Muscle layer of colon (tissue), 2 donors: ENCODE measurements at regions not wholly inside any gene's neighbourhood (a gene's known extent, or its start where the extent isn't known, plus 50 kb on each side); places are given as distances from the start of the nearest gene placed in this dataset.

Experiments
- H3K27ac ChIP-seq: one replicate; pipeline ENCODE4 v1.7.0; 2013; ENCODE audit warnings: low read depth, mild to moderate bottlenecking, low read length, moderate library complexity
- H3K27me3 ChIP-seq, 2 donors: one replicate each; pipeline ENCODE4 v1.7.0; 2013; ENCODE audit warnings: low read length in 2 of 2, mild to moderate bottlenecking in 2 of 2; ENCODE audit not compliant: insufficient read depth in 2 of 2, control insufficient read depth in 1 of 2
- H3K36me3 ChIP-seq: one replicate; pipeline ENCODE4 v1.7.0; 2013; ENCODE audit warnings: mild to moderate bottlenecking, low read length; ENCODE audit not compliant: insufficient read depth
- H3K4me1 ChIP-seq: one replicate; pipeline ENCODE4 v1.7.0; 2013; ENCODE audit warnings: mild to moderate bottlenecking, low read length; ENCODE audit not compliant: insufficient read depth
- H3K4me3 ChIP-seq, 2 donors: one replicate each; pipeline ENCODE4 v1.7.0; 2013; ENCODE audit warnings: low read length in 2 of 2, low read depth in 1 of 2, mild to moderate bottlenecking in 1 of 2, moderate library complexity in 1 of 2
- H3K9ac ChIP-seq: one replicate; pipeline ENCODE4 v1.7.0; 2013; ENCODE audit warnings: low read length
- H3K9me3 ChIP-seq: one replicate; pipeline ENCODE4 v1.7.0; 2013; ENCODE audit warnings: mild to moderate bottlenecking, low read length
- donor health status: abdominal sarcoma.
- donor health status: Adenocarcinoma of cecum.

DNA sequence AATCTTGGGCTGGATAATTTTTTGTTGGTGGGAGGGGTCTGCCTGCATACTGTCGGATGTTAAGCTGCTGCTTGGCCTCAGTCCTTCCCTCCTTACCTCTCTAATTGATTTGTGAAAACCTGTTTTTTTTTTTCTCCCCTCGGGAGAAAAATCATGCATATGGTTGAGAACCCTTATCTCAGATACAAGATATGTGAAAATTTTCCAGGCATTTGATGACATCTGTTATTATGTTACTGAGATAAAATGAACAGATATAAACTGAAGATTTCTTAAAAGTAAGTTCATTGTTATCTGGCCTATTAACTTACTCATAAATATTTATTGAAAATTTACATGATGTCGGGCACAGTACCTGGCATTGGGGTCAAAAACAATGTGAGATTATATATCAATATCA lies 1375.7 kb downstream of the PCDH9 start:
- no peaks in the 10 kb centered on the region for H3K27me3 ChIP-seq
- no peaks in the 10 kb centered on the region for H3K36me3 ChIP-seq
- H3K4me1 ChIP-seq = no peaks in the 10 kb centered on the region
- H3K9me3 ChIP-seq = no peaks in the 10 kb centered on the region
- no peak overlapping the region for H3K27ac ChIP-seq
- H3K9ac ChIP-seq = no peak overlapping the region
- no peak overlapping the region for H3K4me3 ChIP-seq

DNA sequence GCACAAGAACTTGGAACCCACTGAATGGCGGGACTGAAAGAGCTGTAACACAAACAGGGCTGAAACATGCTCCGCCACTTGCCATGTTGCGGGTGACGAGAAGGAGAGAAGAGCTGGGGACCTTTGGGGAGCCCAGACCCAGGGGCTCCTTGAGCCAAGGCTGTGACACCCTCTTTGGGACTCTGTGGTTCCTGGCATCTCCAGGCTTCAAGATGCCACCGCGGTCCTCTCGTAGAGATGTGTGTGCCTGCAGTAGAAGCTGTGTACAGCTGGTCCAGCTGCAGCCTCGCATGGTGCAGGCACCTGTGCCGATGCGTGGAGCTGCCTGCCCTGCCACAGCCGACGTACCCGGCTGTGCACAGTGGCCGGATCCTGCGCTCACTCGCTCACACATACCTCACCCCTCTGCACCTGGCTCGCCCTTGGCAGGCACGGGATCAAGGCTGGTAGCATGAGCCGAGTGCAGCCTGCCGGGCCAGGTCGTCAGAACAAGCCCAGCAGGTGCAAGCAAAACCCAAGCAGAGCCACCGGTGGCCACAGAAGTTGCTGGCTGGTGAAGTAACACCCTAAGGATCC lies 1385.8 kb downstream of the PCDH9 start:
- no peaks in the 10 kb centered on the region for H3K36me3 ChIP-seq
- no peaks in the 10 kb centered on the region for H3K27me3 ChIP-seq
- H3K9me3 ChIP-seq = no peaks in the 10 kb centered on the region
- no peak overlapping the region for H3K4me3 ChIP-seq
- no peaks in the 10 kb centered on the region for H3K4me1 ChIP-seq
- no peak overlapping the region for H3K27ac ChIP-seq
- H3K9ac ChIP-seq = no peak overlapping the region

DNA sequence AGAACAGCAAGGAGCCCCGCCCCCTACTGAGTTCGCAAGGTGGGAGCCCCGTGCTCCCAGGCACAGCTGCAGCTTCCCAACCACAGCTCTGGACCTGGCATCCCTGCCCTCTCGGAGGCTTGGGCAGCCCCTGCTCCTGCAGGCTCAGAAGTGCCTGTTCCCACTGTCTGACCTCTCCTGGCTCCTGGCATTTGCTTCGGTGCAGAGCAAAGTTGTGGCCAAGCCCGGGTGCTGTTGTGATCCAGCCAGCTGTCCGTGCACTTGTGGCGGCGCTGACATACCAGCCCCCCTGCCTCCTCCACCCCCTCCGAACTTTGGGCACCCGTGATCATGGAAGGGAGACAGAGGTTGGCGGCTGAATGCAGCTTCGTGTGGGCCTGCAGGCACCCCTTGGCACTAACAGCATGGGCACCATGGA lies 1386.8 kb downstream of the PCDH9 start:
- Histone ChIP-seq H3K4me1 (no peaks in the 10 kb centered on the region), H3K36me3 (no peaks in the 10 kb centered on the region), H3K4me3 (no peak overlapping the region), H3K27me3 (no peaks in the 10 kb centered on the region), H3K9ac (no peak overlapping the region), H3K27ac (no peak overlapping the region), H3K9me3 (no peaks in the 10 kb centered on the region)

DNA sequence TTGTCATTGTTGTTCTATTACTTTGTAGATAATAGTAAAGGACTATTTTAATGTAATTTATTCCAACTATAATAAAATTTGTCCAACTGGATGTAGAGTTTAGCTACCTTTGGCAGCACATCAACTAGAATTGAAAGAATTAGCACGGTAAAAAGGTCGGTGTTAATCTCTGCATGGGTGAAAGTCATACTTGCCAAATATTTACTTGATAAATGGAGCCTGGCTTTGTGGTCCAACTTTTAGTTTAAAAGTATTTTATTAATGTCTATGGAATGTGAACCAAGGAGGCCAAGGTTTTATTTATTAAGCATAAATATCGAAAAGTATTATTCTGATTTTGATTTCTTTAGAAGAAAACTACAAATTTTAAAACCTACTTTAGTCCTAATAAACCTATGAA lies 1389.0 kb downstream of the PCDH9 start:
- no peaks in the 10 kb centered on the region for H3K4me1 ChIP-seq
- H3K4me3 ChIP-seq = no peak overlapping the region
- H3K9me3 ChIP-seq = no peaks in the 10 kb centered on the region
- no peaks in the 10 kb centered on the region for H3K36me3 ChIP-seq
- no peak overlapping the region for H3K27ac ChIP-seq
- no peaks in the 10 kb centered on the region for H3K27me3 ChIP-seq
- H3K9ac ChIP-seq = no peak overlapping the region

DNA sequence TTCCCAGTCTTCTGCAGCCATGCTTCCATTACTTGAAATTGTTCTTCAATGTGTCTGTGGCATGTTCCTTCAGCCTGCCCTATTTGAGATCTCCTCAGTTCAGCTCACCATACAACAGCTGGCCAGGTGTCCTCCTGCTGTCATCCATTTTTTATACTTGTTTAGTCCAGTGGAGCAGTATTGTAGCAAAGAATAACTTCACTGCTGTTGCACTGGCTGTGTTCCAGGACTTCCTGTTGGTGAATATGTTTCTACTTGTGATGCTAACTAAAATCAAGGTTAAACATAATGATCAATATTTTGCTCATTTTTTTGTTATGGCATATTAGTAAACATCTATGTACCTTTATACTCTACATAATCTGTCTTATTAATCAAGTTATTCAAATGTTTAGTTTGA lies 1394.1 kb downstream of the PCDH9 start:
- H3K4me3 ChIP-seq = no peak overlapping the region
- H3K27ac ChIP-seq = no peak overlapping the region
- no peaks in the 10 kb centered on the region for H3K27me3 ChIP-seq
- H3K9me3 ChIP-seq = no peaks in the 10 kb centered on the region
- H3K36me3 ChIP-seq = no peaks in the 10 kb centered on the region
- no peak overlapping the region for H3K9ac ChIP-seq
- H3K4me1 ChIP-seq = no peaks in the 10 kb centered on the region

DNA sequence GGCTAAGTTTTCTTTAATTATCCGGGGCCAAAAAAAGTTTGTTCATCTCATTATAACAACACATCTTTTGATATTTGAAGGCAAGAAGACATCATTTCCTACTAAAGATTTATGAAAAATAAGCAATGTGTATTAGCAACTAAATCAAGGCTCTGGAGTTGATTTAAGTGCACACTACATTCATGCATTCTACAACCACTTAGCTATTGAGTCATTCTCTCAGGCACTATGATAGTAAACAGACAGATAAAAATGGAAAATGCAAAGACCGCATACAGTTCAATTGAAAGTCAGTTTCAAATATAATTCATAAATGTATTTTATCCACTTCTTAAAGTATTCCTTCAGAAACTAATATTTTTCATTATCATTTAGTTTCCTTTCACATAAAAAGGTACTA lies 1395.2 kb downstream of the PCDH9 start:
- Histone ChIP-seq H3K36me3 (no peaks in the 10 kb centered on the region), H3K9me3 (no peaks in the 10 kb centered on the region), H3K4me3 (no peak overlapping the region), H3K27me3 (no peaks in the 10 kb centered on the region), H3K4me1 (no peaks in the 10 kb centered on the region), H3K9ac (no peak overlapping the region), H3K27ac (no peak overlapping the region)

DNA sequence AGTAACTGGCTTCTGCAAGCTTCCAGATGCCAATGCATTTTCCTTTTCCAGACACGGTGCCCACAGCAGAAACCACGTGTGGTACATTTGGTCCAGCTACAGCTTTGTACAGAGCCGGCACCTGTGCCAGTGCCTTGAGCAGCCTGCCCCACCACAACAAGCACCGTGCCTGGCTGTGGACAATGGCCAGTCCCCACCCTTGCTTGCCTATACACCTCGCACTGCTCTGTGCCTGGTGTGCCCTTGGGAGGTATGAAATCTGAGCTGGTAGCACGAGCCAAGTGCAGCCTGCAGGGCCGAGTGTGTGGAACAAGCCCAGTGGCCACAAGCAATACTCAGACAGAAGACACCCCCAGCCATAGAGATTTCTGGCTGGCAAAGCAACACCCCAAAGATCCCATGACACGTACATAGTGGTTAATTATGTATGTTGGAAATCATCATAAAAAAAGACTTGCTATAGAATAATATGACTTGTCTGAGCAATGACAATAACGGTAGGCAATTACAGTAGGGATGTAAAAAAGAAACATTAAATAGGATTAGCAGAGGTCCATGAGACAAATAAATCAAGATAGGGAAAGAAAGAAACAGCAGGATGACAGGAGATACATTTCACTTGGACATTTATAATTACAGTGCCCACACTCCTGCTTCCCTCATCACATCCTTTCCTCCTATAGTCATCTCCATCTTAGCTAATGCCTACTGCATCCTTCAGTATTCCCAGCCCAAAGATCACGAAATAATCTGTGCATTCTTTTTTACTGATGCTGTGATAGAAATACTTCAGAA lies 1399.5 kb downstream of the PCDH9 start:
- no peak overlapping the region for H3K9ac ChIP-seq
- H3K4me1 ChIP-seq = no peaks in the 10 kb centered on the region
- no peaks in the 10 kb centered on the region for H3K36me3 ChIP-seq
- H3K27me3 ChIP-seq = no peaks in the 10 kb centered on the region
- no peak overlapping the region for H3K4me3 ChIP-seq
- H3K9me3 ChIP-seq = no peaks in the 10 kb centered on the region
- H3K27ac ChIP-seq = no peak overlapping the region

DNA sequence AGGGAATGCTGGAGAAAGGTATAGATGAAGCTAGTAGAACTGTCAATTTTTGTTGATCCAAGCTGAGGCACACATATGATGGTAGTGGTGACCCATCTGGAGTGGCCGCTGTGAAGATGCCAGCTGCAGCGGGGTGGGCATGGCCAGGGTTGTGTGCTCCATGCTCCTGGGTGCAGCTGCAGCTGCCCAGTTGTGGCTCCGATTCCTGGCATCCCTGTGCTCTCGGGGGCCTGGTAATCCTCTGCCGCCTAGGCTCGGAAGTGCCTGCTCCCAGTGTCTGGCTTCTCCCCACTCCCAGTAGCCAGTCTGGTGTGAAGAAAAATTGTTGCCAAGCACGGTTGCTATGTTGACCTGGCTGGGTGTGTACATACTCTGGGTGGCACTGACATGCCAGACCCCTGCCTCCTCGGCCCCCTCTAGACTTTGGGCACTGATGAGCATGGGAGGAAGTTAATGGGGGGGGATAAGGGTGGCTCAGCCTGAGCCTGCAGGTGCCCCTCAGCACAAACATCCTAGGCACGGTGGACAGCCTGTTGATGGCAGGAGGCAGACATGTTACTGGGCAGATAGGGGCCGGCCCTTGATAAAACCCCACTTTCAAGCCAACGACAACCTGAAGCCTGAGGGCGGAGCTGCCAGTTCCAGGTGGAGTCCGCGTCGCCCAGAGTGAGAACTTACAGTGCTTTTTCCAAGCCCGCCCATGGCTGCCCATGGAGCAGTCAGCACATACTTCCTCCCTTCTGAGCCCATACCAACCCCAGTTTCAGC lies 1400.7 kb downstream of the PCDH9 start:
- no peaks in the 10 kb centered on the region for H3K36me3 ChIP-seq
- H3K27ac ChIP-seq = no peak overlapping the region
- no peaks in the 10 kb centered on the region for H3K4me1 ChIP-seq
- H3K27me3 ChIP-seq = no peaks in the 10 kb centered on the region
- H3K4me3 ChIP-seq = no peak overlapping the region
- no peak overlapping the region for H3K9ac ChIP-seq
- H3K9me3 ChIP-seq = no peaks in the 10 kb centered on the region

DNA sequence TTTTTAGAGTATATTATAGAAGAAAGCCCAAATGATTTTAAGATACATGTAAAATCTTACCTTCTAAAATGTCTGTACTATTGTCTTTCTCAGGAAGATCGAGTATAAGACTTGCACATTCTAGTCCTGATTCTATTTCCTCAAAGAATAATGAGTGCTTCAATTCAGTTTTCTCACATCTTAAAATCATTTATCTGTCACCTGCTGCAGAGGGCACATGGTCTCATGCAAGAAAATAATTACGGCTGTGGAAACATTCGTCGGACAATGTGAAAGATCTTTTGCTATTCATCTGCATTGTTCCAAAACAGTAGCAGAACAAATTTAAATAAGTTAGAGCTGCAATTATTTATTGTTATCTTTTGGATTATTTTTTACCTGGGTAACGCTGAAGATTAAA lies 1403.5 kb downstream of the PCDH9 start:
- Histone ChIP-seq H3K4me1 (no peaks in the 10 kb centered on the region), H3K27me3 (no peaks in the 10 kb centered on the region), H3K4me3 (no peak overlapping the region), H3K9me3 (no peaks in the 10 kb centered on the region), H3K27ac (no peak overlapping the region), H3K9ac (no peak overlapping the region), H3K36me3 (no peaks in the 10 kb centered on the region)

DNA sequence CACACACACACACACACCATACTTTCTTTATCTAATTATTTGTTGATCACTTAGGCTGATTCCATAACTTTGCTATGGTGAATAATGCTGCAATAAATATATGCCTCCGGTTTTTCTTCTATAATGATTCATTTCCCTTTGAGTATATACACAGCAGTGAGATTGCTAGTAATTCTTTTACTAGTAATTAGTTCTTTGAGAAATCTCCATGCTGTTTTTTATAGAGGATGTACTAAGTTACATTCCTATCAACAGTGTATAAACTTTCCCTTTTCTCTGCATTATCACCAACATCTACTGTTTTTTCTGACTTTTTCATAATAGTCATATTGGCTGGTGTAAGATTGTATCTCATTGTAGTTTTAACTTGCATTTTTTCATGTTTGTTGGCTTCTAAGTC lies 1405.1 kb downstream of the PCDH9 start:
- Histone ChIP-seq H3K27me3 (no peaks in the 10 kb centered on the region), H3K9me3 (no peaks in the 10 kb centered on the region), H3K9ac (no peak overlapping the region), H3K4me3 (no peak overlapping the region), H3K4me1 (no peaks in the 10 kb centered on the region), H3K36me3 (no peaks in the 10 kb centered on the region), H3K27ac (no peak overlapping the region)

DNA sequence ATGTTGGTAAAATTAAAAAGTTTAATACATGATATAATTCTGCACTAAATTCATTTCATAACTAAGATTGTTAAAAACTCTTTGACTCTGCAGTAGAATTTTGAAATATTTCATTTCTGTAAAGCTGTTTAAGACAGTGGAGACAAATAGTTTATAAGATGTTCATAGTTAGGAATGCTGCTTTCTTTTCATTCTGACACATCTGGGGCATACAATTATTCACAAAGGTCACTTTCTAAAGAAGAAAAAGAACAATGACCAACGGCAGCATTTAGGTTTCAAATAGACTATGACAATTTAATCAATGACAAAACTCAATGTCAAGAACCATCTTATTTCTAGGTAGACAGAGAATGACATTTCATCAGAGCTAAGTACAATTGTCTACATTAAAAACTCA lies 1422.1 kb downstream of the PCDH9 start:
- Histone ChIP-seq H3K27me3 (no peaks in the 10 kb centered on the region), H3K27ac (no peak overlapping the region), H3K4me3 (no peak overlapping the region), H3K9me3 (no peaks in the 10 kb centered on the region), H3K36me3 (no peaks in the 10 kb centered on the region), H3K4me1 (no peaks in the 10 kb centered on the region), H3K9ac (no peak overlapping the region)
